HL-60 (cell line): ENCODE measurements at regions not wholly inside any gene's neighbourhood (a gene's known extent, or its start where the extent isn't known, plus 50 kb on each side); places are given as distances from the start of the nearest gene placed in this dataset.

Experiments used
- DNase-seq, 2 experiments: peaks; one replicate each; pipeline ENCODE4 v3.0.0-alpha.2; 2010 to 2020; ENCODE audit warnings: low read depth in 1 of 2, low spot score in 1 of 2
- H3K27ac ChIP-seq: fragments of 250-450 bp; sonication (Bioruptor Pico); replicated peaks from 2 replicates; pipeline ENCODE4 v1.5.1; 2020; ENCODE audit warnings: mild to moderate bottlenecking, moderate library complexity
- H3K27me3 ChIP-seq: fragments of 250-450 bp; sonication (Bioruptor Pico); 2 replicates; pipeline ENCODE4 v1.5.1; 2021; ENCODE audit warnings: mild to moderate bottlenecking, moderate library complexity; ENCODE audit not compliant: insufficient read depth, poor library complexity, severe bottlenecking
- H3K4me3 ChIP-seq: replicated peaks from 2 replicates; pipeline ENCODE4 v1.5.1; 2011; ENCODE audit warnings: mild to moderate bottlenecking, control low read depth, low read length; ENCODE audit not compliant: insufficient read depth
- GABPA ChIP-seq: IDR thresholded peaks from 2 replicates; pipeline ENCODE4 v1.6.1; 2012; ENCODE audit warnings: low read depth
- POLR2AphosphoS5 ChIP-seq: IDR thresholded peaks from 2 replicates; pipeline ENCODE4 v1.6.1; 2012; ENCODE audit warnings: low read depth
- REST ChIP-seq: IDR thresholded peaks from 2 replicates; pipeline ENCODE4 v1.6.1; 2012; ENCODE audit warnings: low read depth; ENCODE audit not compliant: insufficient replicate concordance
- SPI1 ChIP-seq: IDR thresholded peaks from 2 replicates; pipeline ENCODE4 v1.6.1; 2012; ENCODE audit warnings: low read depth, mild to moderate bottlenecking, borderline replicate concordance
- TF ChIP-seq, protein P1 (sequence below): IDR thresholded peaks from one replicate; pipeline ENCODE4 v1.5.1; 2011; ENCODE audit warnings: low read length, control low read depth, inconsistent platforms; ENCODE audit not compliant: insufficient read depth

- no peak overlapping the region for H3K27ac ChIP-seq
- TF ChIP-seq GABPA = no peak
- TF ChIP-seq, protein P1, sequence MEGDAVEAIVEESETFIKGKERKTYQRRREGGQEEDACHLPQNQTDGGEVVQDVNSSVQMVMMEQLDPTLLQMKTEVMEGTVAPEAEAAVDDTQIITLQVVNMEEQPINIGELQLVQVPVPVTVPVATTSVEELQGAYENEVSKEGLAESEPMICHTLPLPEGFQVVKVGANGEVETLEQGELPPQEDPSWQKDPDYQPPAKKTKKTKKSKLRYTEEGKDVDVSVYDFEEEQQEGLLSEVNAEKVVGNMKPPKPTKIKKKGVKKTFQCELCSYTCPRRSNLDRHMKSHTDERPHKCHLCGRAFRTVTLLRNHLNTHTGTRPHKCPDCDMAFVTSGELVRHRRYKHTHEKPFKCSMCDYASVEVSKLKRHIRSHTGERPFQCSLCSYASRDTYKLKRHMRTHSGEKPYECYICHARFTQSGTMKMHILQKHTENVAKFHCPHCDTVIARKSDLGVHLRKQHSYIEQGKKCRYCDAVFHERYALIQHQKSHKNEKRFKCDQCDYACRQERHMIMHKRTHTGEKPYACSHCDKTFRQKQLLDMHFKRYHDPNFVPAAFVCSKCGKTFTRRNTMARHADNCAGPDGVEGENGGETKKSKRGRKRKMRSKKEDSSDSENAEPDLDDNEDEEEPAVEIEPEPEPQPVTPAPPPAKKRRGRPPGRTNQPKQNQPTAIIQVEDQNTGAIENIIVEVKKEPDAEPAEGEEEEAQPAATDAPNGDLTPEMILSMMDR = no peak
- TF ChIP-seq REST = no peak
- no peak for DNase-seq
- H3K27me3 ChIP-seq = no peaks in the 10 kb centered on the region
- no peak overlapping the region for H3K4me3 ChIP-seq
Measured at GRCh38 chr18:46296656-46297055, 192.5 kb downstream of the HAUS1 start.

GRCh38 chr18:46297124-46297523 is 192.9 kb downstream of the HAUS1 start:
- TF ChIP-seq, protein P1 = no peak
- TF ChIP-seq SPI1 (no peak), GABPA (no peak), POLR2AphosphoS5 (no peak), REST (no peak)
- no peak for DNase-seq
- H3K4me3 ChIP-seq = no peak overlapping the region
- H3K27ac ChIP-seq = no peak overlapping the region
- peaks cover 3% of the 10 kb centered on the region for H3K27me3 ChIP-seq

- no peak overlapping the region for H3K27ac ChIP-seq
- H3K4me3 ChIP-seq = no peak overlapping the region
- no peak for DNase-seq
- TF ChIP-seq, protein P1 = no peak
- no peak for TF ChIP-seq GABPA
- TF ChIP-seq REST = no peak
- TF ChIP-seq POLR2AphosphoS5 = no peak
- TF ChIP-seq SPI1 = no peak
- H3K27me3 ChIP-seq = peaks cover 3% of the 10 kb centered on the region
Measured at GRCh38 chr18:46297621-46298020, 193.4 kb downstream of the HAUS1 start.
